ENCODE measurements at regions not wholly inside any gene's neighbourhood (a gene's known extent, or its start where the extent isn't known, plus 50 kb on each side); places are given as distances from the start of the nearest gene placed in this dataset.

- TF ChIP-seq NFXL1 (CRISPR knock-in tag; IDR thresholded peaks at IDR 0.05) (no peak), MAX (CRISPR knock-in tag; IDR thresholded peaks at IDR 0.05) (no peak), ZNF699 (CRISPR knock-in tag; IDR thresholded peaks at IDR 0.05; ENCODE audit: insufficient replicate concordance) (no peak), E2F5 (CRISPR knock-in tag; IDR thresholded peaks at IDR 0.05) (no peak)
These were observed 185.6 kb upstream of the ARID2 start for GRCh38 chr12:45543887-45544286.

Measured in K562 (cell line).